H1 (cell line): ENCODE measurements at regions not wholly inside any gene's neighbourhood (a gene's known extent, or its start where the extent isn't known, plus 50 kb on each side); places are given as distances from the start of the nearest gene placed in this dataset.

ENCODE experiments used
- BACH1 ChIP-seq: IDR thresholded peaks from 2 replicates; pipeline ENCODE4 v1.6.1; 2012; ENCODE audit warnings: low read length, improper control_type of control experiment
- EP300 ChIP-seq, 2 experiments: IDR thresholded peaks; 1 replicate in 1 of 2; 2 replicates in 1 of 2; pipeline ENCODE4 v1.6.1; 2011 to 2012; ENCODE audit warnings: low read depth in 2 of 2, low read length in 2 of 2, mild to moderate bottlenecking in 2 of 2, borderline replicate concordance in 1 of 2, inconsistent platforms in 1 of 2, moderate library complexity in 1 of 2
- JUN ChIP-seq: IDR thresholded peaks from 2 replicates; pipeline ENCODE4 v1.6.1; 2011; ENCODE audit warnings: low read depth, mild to moderate bottlenecking, improper control_type of control experiment, low read length
- RAD21 ChIP-seq, 2 experiments: IDR thresholded peaks in 1 of 2; conservative IDR thresholded peaks in 1 of 2; 2 replicates each; pipeline ENCODE4 v1.6.1; 2011; ENCODE audit warnings: low read depth in 2 of 2, low read length in 2 of 2, improper control_type of control experiment in 1 of 2, inconsistent platforms in 1 of 2, mild to moderate bottlenecking in 1 of 2, moderate library complexity in 1 of 2
- SIX5 ChIP-seq: IDR thresholded peaks from 2 replicates; pipeline ENCODE4 v1.6.1; 2011; ENCODE audit warnings: mild to moderate bottlenecking, low read depth, low read length
- TEAD4 ChIP-seq: IDR thresholded peaks from 2 replicates; pipeline ENCODE4 v1.6.1; 2012; ENCODE audit warnings: low read depth, low read length, inconsistent platforms, mixed read lengths
- YY1 ChIP-seq: IDR thresholded peaks from 2 replicates; pipeline ENCODE4 v1.6.1; 2011; ENCODE audit warnings: low read depth, mild to moderate bottlenecking, low read length

DNA sequence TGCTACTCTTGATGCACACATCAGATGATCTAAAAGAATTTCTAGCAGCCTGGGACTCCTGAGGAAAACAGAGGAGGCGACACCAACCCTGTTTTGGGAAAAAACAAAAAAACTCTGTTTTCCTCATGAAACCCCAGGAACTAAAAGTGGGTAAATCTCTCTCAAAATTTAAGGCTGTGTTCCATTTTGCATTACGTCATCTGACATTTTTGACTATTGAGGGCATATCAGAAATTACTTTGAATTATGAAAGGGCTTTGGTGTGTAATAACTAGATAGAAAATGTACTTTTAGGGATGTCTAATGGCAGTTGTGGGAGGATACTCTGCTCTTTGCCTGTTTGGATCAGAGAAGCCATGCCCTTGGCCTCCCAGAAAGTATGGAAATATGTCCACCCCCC, 963.0 kb downstream of the CNTNAP5 start (continued):
- TF ChIP-seq JUN = no peak
- TF ChIP-seq TEAD4 = no peak
- no peak for TF ChIP-seq SIX5
- no peak for TF ChIP-seq YY1
- no peak for TF ChIP-seq BACH1
- no peak for TF ChIP-seq EP300 (IDR thresholded peaks at IDR 0.05; ENCODE audit: borderline replicate concordance in 1 of 2, low read depth in 2 of 2, low read length in 2 of 2)
- no peak for TF ChIP-seq RAD21 (IDR thresholded peaks at IDR 0.05 in 1 of 2, conservative IDR thresholded peaks at IDR 0.05 in 1 of 2; ENCODE audit: low read depth in 2 of 2, low read length in 2 of 2)
